Umbilical cord (tissue), 1 donor: ENCODE measurements at regions not wholly inside any gene's neighbourhood (a gene's known extent, or its start where the extent isn't known, plus 50 kb on each side); places are given as distances from the start of the nearest gene placed in this dataset.
"Not testable (repeated sequence)": the region's sequence is repeated elsewhere in the genome, so short reads cannot be mapped to it uniquely, and the experiment has no call there.

Source experiments
- DNase-seq: peaks from one replicate; pipeline ENCODE4 v3.0.0-alpha.2; 2015; ENCODE audit warnings: low spot score

GRCh38 chr17:20902496-20902895 is 140.3 kb downstream of the USP22 start:
- DNase-seq = not testable (repeated sequence)

- not testable (repeated sequence) for DNase-seq
Measured at GRCh38 chr17:20903549-20903948, 139.3 kb downstream of the USP22 start.

- peak; percentile 94 for DNase-seq
Measured at GRCh38 chr17:20908313-20909267, 134.2 kb downstream of the USP22 start.

DNA sequence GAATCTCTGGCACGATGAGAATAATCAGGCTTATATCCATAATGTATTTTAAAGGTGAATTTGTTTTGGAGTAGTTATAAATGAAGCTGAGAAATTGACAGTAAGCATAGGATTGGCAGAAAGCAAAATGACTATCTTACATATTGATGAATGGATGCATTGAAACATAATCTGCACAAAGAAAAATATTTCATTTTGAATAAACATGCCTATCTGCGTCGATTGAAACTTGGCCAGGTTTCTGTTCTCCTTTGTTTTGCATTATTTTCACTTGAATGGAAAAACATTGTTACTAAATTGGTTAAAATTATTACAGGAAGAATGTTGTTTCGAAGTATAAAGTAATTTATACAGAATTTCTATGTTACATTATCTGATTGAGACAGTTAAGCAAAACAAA is 128.2 kb downstream of the USP22 start:
- no peak for DNase-seq

- DNase-seq = no peak
Measured at GRCh38 chr17:20916383-20916782, 126.4 kb downstream of the USP22 start.

DNA sequence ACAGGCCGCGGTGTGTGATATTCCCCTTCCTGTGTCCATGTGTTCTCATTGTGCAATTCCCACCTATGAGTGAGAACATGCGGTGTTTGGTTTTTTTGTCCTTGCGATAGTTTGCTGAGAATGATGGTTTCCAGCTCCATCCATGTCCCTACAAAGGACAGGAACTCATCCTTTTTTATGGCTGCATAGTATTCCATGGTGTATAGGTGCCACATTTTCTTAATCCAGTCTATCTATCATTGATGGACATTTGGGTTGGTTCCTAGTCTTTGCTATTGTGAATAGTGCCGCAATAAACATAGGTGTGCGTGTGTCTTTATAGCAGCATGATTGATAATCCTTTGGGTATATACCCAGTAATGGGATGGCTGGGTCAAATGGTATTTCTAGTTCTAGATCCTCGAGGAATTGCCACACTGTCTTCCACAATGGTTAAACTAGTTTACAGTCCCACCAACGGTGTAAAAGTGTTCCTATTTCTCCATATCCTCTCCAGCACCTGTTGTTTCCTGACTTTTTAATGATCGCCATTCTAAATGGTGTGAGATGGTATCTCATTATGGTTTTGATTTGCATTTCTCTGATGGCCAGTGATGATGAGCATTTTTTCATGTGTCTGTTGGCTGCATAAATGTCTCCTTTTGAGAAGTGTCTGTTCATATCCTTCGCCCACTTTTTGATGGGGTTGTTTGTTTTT is 125.1 kb downstream of the USP22 start:
- not testable (repeated sequence) for DNase-seq

DNA sequence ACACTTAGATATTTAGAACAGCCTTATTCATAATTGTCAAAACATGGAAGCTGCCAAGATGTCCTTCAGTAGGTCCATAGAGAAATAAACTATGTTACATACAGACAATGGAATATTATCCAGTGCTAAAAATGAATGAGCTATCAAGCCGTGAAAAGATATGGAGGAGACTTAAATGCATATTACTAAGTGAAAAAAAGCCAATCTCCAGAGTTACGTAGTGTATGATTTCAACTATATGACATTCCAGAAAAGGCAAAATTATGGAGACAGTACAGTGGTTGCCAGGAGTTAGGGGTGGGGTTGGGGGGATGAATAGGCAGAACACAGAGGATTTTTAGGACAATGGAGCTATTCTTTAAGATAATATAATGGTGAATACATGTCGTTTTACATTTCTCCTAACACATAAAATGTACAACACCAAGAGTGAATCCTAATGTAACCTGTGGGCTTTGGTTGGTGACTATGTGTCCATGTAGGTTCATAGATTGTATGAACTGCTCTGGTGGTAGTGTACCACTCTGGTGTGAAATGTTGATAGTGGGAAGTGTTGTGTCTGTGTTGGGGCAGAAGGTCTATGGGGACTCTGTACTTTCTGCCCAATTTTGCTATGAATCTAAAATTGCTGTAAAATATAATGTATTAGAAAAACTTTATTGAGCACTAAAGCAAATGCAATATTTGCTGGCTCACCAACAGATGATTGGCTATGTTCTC is 122.6 kb downstream of the USP22 start:
- DNase-seq = no peak

GRCh38 chr17:20920815-20921199 is 122.0 kb downstream of the USP22 start:
- DNase-seq = peak; percentile 70

GRCh38 chr17:20922128-20922670 is 120.6 kb downstream of the USP22 start:
- DNase-seq = peak; percentile 85

DNA sequence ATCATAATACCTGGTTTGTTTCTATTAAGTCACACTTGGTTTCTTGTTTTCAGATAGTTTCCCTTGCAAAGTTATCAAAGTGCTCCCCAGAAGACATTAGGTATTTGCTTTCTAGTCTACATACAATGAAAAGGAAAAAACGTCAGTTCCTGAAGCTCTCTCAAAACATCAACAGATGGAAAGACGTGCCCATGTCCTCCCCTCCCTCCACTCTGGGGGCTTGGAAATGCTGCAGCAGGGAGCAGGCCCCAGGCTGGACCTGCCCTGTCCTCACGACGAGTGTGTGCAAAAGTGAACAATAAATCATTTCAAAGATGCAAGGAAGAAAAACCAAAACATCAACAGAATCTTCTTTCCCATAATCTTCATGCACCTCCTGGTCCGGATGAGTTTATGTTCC is 118.5 kb downstream of the USP22 start:
- DNase-seq = no peak

DNA sequence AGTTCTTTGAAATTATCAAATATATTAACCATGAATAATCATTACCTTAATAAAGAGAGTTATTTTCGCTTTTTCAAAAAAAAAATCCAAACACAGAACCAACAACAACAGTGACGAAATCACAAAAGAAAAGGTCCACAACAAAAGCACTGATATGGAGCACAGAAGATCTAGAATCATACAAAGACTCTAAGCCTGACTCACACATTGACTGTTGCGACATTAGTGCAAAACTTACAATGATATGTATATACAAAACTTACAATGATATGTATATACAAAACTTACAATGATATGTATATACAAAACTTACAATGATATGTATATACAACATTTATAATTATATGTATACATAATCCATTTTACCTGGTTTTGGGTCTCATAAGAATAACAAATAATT is 117.7 kb downstream of the USP22 start:
- DNase-seq = no peak

DNA sequence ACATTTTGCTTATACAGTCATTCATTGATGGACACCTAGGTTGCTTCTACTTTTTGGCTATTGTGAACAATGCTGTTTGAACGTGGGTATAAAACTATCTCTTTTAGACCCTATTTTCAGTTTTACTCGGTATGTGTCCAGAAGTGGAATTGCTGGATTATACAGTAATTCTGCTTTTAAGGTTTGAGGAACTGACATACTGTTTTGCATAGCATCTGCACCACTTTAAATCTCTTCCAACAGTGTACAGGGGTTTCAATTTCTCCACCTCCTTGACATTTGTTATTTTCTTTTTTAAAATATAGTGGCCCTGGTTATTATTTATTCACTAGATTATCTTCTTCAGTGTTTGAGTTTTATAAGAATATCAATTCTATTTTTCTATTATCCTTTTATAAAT is 116.9 kb downstream of the USP22 start:
- DNase-seq = no peak

GRCh38 chr17:20926532-20926931 is 116.3 kb downstream of the USP22 start:
- DNase-seq = no peak

- DNase-seq = no peak
Measured at GRCh38 chr17:20927308-20927977, 115.4 kb downstream of the USP22 start.

DNA sequence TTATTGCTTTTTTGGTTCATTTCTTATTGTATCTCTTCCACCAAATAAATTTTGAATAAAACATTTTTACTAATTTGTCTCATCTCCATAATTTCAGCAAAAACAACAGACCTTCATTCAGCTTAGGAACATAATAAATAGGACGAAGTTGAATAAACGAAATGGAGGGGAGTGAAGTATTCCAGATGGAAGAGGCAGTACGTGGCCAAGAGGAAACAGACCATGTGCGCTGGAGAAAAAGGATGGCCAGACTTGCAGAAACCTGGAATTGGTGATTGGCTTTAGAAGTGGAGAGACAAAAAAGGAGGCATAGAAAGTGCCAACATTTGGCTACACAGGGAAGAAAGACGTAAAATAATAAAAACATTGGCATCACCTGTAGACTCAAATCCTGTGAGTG is 113.5 kb downstream of the USP22 start:
- no peak for DNase-seq

GRCh38 chr17:20930081-20930760 is 112.6 kb downstream of the USP22 start:
- DNase-seq = no peak

GRCh38 chr17:20933040-20933439 is 109.8 kb downstream of the USP22 start:
- not testable (repeated sequence) for DNase-seq

DNA sequence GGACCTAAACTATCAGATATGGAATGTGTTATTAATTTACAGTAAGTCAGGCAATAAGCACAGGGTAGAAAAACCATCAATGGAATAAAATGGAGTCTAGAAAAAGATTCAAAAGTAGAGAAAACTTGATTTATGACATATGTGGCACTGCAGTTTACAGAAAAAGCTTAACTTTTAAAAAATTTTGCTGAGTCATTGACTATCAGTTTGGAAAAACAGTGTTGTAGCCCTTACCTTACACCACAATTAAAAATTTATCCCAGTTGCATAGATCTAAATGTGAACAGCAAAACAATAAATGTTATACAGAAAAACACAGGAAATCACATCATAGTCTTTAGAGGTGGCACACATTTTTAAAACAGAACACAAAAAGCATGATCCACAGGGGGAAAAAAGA is 108.5 kb downstream of the USP22 start:
- no peak for DNase-seq

DNA sequence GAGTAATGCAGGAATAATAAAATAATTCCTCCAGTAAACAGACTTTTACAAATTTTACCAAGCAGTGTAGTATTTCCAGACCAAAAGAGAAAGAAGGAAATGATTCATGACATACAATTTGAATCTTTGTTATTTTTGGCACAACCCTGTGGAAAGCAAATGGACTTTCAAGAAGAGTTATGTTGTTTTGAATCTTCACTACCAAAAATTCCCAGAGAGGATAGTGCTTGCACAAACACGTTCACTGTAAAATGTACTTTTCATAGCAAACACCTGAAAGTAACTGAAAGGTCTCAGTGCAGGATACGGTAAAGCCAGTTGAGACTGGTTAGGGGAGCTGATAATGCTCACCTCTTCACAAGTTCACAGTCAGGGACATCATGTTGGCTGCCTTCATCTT is 107.1 kb downstream of the USP22 start:
- DNase-seq = peak; percentile 84

DNA sequence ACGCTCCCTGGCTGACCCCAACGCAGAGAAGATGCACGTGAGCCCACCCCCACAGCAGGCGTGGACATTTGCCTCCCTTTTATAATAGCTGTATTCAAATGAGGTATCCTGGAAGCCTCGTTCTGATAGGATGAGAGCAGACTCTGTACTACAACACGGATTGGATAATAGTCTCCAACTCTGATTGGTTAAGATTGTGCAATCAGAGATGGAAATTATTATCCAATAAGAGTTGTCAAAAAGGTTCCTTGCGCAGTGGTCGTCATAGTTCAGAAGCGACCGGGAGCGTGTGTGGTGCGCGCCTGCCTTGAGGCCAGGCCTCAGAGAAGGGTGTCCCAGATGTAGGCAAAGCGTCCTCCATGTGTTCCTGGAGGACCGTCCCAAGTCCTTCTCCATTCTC is 104.6 kb downstream of the USP22 start:
- DNase-seq = no peak
